CD4-positive, alpha-beta T cell treated with Interleukin-4 for 1 hour (primary cell): ENCODE measurements at regions not wholly inside any gene's neighbourhood (a gene's known extent, or its start where the extent isn't known, plus 50 kb on each side); places are given as distances from the start of the nearest gene placed in this dataset.
"Not testable (repeated sequence)": the region's sequence is repeated elsewhere in the genome, so short reads cannot be mapped to it uniquely, and the experiment has no call there.

Experiments used
- DNase-seq, 2 donors: peaks; one replicate each; pipeline ENCODE4 v3.0.0-alpha.2; 2020 to 2022

DNA sequence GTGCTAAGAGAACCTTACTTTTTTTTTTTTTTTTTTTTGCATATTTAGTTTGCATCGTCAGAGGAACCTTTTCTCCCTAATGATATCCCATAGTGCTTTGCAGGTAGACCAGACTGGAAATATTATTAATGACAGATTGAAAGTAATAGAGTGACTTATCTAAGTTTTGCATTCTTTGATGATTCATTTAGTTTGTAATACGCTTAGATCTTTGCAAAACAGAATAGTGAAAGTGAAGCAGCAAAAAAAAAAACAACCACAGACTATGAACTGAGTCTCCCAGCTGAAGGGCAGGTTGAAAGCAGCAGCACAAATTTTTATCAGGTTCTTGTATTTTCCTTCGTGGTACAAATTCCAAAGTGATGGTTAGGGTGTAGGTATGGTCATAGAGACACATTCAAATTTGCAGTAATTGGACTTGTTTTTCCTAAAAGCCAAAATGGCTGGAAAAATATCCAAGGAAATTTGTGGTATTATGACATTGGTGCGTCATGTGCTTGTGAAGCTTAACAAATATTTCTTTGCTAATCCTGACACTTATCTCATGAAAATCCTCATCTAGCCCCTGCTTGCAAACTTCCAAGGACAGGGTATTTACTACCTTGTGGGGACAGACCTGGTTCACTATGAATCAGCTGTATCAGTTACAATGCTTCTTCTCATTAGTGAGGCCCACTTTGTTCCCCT is 81.8 kb upstream of the CREB5 start:
- peak in 1 of 2 donors; percentile 5 for DNase-seq

DNA sequence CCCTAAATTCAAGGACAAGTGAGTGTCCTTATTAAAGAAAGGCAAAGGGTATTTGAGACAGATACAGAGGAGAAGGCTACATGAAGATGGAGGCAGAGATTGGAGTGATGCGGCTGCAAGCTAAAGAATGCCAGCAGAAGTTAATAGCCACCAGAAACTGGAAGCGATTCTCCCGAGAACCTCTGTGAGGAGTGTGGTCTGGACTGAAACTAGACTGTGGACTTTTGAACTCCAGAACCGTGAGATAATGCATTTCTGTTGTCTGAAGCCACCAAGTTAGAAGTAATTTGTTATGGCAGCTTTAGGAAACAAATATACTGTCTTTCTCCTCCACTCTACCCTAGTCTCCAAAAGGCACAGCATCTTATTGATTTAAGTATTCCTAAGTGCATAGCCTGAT is 80.3 kb upstream of the CREB5 start:
- no peak for DNase-seq

DNA sequence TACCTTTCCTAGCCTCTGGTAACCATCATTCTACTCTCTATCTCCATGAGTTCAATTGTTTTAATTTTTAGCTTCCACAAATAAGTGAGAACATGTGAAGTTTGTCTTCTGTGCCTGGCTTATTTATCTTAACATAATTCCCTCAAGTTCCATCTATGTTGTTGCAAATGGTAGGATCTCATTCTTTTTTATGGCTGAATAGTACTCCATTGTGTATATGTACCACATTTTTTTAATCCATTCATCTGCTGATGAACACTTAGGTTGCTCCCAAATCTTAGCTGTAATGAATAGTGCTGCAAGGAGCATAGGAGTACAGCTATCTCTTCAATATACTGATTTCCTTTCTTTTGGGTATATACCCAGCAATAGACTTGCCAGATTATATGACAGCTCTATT is 78.8 kb upstream of the CREB5 start:
- DNase-seq: not testable (repeated sequence)

DNA sequence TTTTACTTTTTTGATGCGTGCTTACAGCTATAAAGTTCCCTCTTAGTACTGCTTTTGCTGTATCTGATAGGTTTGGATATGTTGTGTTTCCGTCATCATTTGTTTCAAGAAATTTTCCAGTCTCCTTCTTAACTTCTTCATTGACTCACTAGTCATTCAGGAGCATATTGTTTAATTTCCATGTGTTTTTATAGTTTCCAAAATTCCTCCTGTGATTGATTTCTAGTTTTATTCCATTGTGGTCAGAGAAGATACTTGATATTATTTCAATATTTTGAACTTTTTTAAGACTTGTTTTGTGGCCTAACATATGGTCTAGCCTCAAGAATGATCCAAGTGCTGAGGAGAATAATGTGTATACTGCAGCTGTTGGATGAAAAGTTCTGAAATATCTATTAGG is 75.5 kb upstream of the CREB5 start:
- no peak for DNase-seq

DNA sequence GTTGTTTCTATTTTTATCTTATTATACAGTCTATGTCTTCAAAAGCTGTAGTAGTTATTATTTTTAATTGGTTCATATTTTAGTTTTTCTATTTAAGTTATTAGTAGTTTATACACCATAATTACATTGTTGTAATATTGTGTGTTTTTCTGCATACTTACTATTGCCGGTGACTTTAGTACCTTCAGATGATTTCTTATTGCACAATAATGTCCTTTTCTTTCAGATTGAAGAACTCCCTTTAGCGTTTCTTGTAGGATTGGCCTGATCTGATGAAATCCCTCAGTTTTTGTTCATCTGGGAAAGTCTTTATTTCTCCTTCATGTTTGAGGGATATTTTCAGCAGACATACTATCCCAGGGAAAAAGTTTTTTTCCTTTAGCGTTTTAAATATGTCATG is 74.3 kb upstream of the CREB5 start:
- no peak for DNase-seq

DNA sequence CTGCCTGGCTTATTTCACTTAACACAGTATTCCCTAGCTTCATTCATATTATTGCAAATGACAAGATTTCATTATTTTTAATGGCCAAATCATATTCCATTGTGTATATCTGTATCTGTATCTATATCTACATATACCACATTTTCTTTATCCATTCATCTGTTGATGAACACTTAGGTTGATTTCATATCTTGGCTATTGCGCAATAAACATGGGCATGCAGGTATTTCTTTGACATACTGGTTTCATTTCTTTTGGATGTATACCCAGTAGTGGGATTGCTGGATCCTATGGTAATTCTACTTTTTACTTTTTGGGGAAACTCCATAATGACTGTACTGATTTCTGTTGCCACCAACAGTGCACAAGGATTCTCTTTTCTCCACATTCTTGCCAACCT is 68.9 kb upstream of the CREB5 start:
- no peak for DNase-seq

DNA sequence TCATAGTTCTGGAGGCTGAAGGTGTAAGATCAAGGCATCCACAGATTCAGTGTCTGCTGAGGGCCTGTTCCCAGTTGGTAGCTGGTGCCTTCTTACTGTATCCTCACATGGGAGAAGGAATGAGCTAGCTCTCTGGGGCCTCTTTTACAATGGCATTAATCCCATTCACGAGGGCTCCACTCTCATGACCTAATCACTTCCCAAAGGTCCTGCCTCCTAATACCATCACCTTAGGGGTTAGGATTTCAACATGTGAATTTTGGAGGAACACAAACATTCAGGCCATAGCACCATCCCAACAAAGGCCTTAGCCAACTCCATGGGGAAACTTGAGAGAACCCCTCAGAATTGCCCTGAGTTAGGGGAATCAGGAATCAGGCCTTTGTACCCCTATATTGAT is 66.1 kb upstream of the CREB5 start:
- DNase-seq: no peak

DNA sequence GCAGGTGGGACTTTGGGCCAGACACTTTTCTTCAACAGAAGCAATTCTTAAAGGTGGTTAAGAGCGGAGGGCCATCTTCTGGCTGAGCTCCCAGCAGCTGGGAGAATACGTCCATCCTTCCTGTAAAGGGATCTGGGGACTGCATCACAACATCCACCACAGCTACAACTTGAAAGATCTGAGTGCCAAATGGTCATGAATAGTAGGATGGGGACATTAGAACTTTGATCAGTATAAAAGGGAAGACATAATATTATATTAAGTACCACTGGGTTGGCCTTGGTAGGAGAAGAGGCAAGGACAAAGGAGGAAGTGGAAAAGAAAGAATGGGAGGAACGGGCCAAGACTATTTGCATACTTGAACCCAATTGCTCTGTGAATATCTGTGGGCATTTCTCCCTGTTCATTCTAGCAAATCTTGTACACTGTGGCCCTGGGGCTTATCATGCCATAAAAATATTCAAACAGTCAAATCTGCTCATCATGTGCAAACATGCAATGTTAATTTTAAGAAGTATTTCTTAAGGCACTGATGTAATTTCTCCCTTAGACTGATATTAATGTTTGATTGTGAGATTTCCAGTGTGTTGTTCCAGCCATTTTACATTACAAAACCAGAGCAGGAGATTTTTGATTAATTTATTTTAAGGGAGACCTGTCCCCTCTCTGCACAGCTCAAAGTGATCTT is 65.5 kb upstream of the CREB5 start:
- no peak for DNase-seq

DNA sequence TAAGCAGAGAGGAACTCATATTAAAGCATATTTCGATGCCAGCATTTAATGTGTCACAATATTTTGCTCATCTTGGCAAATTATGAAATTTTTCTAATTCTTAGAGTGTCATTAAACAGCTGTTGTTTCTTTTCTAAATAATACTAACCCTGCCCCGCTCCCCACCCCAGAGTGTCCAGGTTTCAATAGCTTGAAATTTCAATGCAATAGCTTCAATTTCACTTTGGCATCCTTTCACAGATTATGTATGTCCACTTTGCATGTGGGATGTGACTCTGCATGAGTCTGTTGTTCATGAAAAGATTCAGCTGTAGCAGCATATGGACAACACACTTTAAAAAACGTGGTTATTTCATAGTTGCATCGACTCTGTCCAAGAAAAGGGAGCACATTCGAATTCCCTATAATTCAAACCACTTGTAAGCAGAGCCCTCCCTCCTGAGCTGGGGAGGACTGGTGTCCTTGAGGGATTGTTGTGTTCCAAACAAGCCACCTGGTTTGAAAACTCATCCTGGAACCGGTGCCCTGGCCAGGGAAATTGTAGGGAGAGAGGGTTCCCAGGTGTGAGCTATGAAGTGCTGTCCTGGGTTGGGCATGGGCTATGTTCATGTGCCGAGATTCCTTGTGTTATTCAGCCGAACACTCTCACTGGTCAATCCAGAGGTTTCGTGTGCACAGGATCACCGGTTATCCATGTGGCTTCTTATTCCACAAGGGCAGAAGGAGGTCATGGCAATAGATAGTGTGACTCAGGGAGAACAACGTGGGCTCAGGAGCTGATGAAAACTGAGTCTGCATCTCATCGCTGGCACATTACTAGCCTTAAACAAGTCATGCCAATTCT is 64.6 kb upstream of the CREB5 start:
- DNase-seq: no peak

DNA sequence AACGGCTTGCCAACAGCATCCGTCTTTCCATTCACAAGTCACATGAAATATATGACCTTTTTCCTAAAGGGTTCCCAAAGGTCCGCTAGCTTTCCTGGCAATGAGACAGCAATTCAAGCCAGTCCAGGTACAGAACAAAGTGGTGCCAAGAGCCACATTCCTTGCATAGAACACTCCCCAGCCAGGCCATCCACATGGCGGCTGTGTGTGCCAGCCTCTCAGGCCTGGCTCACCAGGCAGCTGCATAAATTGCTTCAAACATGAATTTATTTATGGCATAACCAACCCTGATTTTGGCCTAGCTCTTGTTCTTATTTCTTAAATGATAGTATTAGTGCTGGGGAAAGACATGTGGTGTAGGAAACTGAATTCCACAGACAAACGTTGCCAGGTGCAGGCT is 63.7 kb upstream of the CREB5 start:
- no peak for DNase-seq

DNA sequence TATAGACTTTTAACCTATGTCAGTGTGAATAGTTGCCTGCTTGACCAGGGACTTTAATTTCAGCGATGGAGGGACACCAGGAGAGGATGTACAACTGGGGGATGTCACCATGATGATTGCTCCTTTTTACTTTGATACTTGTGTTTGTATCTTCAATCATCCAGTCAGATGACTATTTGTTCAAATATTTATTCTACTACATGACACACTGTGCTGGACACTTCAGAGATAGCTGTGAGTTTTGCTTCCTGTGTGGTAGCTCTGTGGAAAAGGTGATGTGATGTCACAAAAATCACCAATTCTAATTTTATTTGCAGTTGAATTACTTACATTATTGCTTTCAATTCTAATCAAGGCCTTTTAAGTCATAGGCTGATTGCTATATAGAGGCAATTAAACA is 62.7 kb upstream of the CREB5 start:
- no peak for DNase-seq

DNA sequence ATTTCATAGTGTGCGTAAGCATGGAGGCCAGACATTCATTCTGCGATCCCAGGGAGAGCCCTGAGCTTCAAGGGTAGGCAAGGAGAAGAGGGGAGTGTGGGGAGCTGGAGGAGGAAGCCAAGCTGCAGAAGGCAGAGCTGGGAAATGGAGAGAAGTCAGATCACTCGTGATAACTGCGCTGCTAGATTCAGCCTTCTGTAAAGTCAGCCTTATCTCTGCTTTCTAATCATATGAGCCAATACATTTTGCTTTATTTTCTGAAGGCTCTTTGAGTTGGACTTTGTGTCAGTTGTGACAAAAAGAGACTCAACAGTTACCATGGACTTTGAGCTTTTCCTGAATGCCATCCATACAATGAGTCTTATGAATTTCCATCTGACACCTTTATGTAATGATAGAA is 61.7 kb upstream of the CREB5 start:
- no peak for DNase-seq

DNA sequence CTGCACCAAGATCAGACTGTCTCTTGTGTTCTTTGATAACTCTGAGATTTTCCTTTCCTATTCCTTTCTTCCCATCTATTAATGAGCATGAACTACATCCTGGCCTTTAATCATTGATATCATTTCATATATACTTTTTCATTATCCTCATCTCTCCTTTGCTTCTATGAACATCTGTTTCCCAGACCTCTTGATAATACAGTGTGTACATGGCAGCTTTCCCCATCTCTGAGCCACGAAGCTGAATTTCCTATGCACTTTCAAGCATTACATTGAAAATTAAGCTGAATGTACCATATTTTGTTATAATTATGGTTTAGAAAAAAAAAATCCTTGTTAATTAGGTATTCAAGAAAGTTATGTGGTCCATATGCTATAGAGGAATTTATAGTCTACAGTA is 60.9 kb upstream of the CREB5 start:
- DNase-seq: no peak

DNA sequence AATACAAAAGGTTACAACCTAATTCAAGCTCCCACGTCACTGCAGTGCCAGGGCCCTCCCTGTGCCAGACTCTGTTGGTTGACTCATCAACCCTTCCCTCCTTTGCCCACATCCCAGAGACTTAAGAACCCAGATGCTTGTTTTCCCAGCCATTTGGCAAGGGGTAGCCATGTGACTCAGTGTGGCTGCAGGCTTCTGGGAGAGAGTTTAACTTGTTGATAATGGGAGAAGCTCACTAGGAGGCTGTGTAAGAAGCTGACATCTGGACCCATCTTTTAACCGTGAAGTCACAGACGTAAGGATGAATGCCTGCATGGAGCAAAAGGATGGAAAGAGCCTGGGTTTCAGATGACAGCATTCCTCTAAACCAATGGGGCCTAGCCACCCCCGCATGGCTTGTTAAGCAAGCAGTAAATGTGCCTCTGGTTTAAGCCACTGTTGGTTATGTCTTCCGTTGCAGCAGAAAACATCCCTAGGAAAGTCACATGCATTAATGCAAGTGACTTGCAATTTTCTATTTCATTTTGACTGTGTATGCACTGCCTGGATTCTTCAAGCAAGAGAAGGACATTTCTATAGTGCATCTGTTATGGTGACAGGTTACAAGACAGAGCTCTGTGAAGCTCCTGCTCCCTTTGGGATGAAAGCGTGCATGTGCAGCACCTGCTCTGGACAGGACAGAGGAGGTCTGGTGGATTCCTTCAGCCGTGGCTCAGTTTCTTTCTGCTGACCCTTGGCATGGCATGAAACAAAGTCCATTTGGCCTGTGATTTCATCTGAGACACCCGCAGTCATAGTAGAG is 57.5 kb upstream of the CREB5 start:
- no peak for DNase-seq

DNA sequence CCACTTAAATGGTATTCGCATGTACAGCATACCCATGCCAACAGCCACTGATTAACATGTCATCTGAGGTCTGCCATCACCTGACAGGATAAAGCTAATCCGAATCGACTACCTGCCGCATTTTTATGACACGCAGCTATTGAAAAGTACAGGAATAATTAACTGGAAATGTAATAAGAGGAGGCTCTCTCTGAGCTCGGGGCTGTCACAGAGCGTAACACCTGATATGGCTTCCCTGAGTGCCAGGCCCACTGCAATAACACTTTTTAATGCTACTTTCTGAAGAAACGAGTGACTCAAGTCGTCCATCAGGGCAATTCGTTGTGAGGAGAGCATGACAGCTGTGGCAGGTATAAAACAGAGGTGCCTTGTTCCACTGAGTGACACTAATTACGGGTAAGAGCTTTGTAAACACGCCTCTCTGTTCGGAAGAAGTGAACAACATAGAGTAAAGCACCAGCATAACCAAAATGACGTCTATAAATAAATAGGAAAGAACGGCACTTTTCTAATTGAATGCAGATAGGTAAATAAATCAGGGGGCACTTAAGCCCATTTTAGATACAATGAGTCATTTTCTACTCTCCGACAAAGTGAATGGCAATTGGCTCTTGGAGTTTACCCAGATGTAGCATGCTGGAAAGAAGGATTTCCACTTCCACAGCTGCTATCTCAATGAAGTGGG is 56.5 kb upstream of the CREB5 start:
- DNase-seq: no peak

DNA sequence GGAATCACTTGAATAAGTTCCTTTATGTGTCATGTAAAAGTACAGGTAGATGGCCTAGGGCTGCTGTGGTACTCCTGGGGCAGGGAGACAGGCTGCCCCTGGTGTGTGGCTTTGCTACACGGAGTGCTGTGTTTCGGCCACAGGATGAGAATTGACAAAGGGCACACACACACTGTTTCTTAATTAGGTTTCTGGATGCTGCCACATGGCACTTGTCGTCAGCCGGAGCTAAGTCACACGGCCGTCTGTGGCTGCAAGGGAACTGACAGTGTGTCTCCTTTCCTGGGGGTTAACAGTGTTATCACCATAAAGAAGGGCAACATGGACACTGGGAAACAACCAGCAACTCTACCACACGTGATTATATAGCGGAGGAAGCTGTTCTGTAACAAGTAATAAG is 55.7 kb upstream of the CREB5 start:
- no peak for DNase-seq

DNA sequence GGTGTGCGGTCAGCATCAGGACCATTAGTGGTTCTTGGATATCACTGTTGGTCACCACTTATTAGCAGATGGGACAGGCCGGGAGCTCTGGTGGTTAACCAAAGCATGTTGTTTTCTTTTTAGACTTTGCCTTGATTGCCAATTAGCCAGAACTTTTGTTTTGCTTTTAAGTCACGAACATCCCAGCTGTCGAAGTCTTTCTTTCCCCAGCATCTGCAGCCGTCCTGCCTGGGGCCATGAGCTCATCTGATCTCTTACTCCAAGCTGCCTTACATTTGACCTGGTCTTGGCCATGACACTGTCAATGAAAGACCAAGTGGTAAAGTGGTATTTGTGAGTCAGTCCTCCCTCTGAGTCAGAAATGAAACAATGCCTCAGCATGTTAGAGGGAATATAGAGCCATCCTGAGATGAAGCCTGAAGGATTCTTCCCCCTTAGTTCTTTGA is 53.9 kb upstream of the CREB5 start:
- no peak for DNase-seq

DNA sequence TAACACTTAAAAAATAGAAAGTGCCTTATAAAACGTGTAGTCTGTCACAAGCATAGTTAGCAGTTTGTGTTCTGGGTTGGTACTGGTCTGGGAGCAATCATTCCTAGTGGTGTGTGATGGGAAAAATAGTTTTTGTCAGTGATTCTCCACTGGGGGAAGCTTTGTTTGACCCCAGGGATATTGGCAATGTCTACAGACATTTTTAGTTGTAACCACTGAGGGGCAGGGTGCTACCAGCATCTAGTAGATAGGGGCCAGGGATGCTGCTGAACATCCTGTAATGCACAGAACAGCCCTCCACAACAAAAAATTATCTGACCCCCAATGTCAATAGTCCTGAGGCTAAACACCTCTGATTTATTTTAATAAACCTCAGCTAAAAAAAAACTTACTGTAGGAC is 51.6 kb upstream of the CREB5 start:
- no peak for DNase-seq

DNA sequence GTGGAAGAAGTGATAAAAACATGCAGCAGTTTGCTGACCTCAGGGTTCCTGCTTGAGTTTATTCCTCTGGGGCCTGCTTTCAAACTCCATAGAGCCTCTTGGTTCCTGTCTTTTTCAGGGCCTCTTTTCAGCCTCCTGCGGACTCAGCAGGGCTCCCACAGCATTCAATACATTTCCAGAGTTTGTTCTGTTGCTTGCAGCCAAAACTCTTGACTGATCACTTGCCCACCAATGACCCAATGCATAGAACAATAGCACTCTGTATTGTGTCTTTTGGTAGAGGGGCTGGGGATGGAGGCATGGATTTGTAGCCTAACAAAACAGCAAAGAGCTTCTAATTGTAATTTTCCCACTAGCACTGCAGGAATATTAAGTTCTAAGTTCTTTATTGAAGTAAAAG is 50.8 kb upstream of the CREB5 start:
- DNase-seq: no peak

DNA sequence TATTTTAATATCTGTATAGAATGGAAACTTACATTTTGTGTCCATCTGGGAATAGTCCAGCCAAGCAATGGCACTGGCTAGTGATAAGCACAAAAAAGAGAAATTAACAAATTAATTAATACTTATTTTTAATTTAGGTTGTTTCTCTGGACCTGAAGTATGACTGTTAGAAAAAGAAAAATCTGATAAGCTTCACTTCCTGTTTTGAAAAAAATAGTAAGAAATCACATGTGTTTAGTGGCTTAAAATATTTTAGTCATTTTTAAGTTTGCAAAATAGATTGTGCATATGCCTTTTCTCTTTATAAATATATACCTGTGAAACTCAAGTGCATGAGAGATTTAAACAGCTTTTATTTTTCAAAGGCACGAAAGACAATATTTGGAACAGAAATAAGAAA is 50.1 kb upstream of the CREB5 start:
- DNase-seq: no peak
